GM12878 (cell line): ENCODE measurements at regions not wholly inside any gene's neighbourhood (a gene's known extent, or its start where the extent isn't known, plus 50 kb on each side); places are given as distances from the start of the nearest gene placed in this dataset.

Experiments used
- ESRRA ChIP-seq: IDR thresholded peaks from 2 replicates; pipeline ENCODE4 v1.6.1; 2012; ENCODE audit warnings: mild to moderate bottlenecking, low read length, improper control_type of control experiment
- POLR2A ChIP-seq: IDR thresholded peaks from 2 replicates; pipeline ENCODE4 v1.6.1; 2011; ENCODE audit warnings: low read depth, mild to moderate bottlenecking, low read length
- RAD21 ChIP-seq: IDR thresholded peaks from 2 replicates; pipeline ENCODE4 v1.6.1; 2011; ENCODE audit warnings: mild to moderate bottlenecking, low read depth, low read length, moderate library complexity; ENCODE audit not compliant: insufficient read depth
- SMAD5 ChIP-seq: IDR thresholded peaks from 2 replicates; pipeline ENCODE4 v1.6.1; 2016; ENCODE audit warnings: antibody characterized with exemption, low read depth
- TF ChIP-seq, protein P1 (sequence below): fragments of 450-650 bp; IDR thresholded peaks from 2 replicates; pipeline ENCODE4 v1.6.1; 2017; ENCODE audit warnings: mild to moderate bottlenecking
- TF ChIP-seq, protein P2 (sequence below), 3 experiments: IDR thresholded peaks in 2 of 3; conservative IDR thresholded peaks in 1 of 3; 2 replicates each; pipeline ENCODE4 v1.5.1; 2011; ENCODE audit warnings: low read depth in 3 of 3, low read length in 3 of 3, mild to moderate bottlenecking in 3 of 3, control low read depth in 2 of 3, moderate library complexity in 2 of 3, inconsistent platforms in 1 of 3, mixed read lengths in 1 of 3; ENCODE audit not compliant: control insufficient read depth in 2 of 3, insufficient read depth in 1 of 3; ENCODE audit errors: extremely low read depth in 1 of 3

DNA sequence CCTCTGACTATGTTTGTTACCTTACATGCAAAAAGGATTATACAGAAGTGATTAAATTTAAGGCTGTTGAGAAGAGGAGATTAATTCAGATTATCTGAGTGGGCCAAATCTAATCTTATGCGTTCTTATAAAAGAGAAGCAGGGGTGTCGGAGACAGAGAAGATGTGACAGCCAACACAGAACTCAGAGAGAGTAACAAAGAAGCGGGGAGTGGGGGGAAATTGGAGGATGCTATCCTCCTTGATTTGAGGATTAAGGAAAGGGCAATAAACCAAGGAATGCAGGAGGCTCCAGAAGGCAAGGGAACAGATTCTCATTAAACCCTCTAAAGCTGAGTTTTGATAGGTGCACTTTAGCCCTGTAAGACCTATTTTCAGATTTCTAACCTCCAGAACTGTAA lies 291.3 kb upstream of the REG3G start:
- no peak for TF ChIP-seq SMAD5
- TF ChIP-seq ESRRA, result no peak
- TF ChIP-seq, protein P1, sequence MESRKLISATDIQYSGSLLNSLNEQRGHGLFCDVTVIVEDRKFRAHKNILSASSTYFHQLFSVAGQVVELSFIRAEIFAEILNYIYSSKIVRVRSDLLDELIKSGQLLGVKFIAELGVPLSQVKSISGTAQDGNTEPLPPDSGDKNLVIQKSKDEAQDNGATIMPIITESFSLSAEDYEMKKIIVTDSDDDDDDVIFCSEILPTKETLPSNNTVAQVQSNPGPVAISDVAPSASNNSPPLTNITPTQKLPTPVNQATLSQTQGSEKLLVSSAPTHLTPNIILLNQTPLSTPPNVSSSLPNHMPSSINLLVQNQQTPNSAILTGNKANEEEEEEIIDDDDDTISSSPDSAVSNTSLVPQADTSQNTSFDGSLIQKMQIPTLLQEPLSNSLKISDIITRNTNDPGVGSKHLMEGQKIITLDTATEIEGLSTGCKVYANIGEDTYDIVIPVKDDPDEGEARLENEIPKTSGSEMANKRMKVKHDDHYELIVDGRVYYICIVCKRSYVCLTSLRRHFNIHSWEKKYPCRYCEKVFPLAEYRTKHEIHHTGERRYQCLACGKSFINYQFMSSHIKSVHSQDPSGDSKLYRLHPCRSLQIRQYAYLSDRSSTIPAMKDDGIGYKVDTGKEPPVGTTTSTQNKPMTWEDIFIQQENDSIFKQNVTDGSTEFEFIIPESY, result no peak
- no peak for TF ChIP-seq RAD21
- TF ChIP-seq, protein P2, sequence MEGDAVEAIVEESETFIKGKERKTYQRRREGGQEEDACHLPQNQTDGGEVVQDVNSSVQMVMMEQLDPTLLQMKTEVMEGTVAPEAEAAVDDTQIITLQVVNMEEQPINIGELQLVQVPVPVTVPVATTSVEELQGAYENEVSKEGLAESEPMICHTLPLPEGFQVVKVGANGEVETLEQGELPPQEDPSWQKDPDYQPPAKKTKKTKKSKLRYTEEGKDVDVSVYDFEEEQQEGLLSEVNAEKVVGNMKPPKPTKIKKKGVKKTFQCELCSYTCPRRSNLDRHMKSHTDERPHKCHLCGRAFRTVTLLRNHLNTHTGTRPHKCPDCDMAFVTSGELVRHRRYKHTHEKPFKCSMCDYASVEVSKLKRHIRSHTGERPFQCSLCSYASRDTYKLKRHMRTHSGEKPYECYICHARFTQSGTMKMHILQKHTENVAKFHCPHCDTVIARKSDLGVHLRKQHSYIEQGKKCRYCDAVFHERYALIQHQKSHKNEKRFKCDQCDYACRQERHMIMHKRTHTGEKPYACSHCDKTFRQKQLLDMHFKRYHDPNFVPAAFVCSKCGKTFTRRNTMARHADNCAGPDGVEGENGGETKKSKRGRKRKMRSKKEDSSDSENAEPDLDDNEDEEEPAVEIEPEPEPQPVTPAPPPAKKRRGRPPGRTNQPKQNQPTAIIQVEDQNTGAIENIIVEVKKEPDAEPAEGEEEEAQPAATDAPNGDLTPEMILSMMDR (IDR thresholded peaks at IDR 0.05 in 2 of 3, conservative IDR thresholded peaks at IDR 0.05 in 1 of 3; ENCODE audit: control insufficient read depth in 2 of 3, extremely low read depth in 1 of 3, insufficient read depth in 1 of 3, low read depth in 3 of 3, low read length in 3 of 3), result no peak
- TF ChIP-seq POLR2A, result no peak
